ENCODE measurements at regions not wholly inside any gene's neighbourhood (a gene's known extent, or its start where the extent isn't known, plus 50 kb on each side); places are given as distances from the start of the nearest gene placed in this dataset.

GRCh38 chr12:60437297-60437696 is 841.5 kb downstream of the SLC16A7 start:
- no peaks in the 10 kb centered on the region for H3K79me2 ChIP-seq (ENCODE audit: control insufficient read depth, insufficient read depth, low read length)
- no peaks in the 10 kb centered on the region for H3K36me3 ChIP-seq (ENCODE audit: control insufficient read depth, insufficient read depth, low read length)
- no peaks in the 10 kb centered on the region for H3K9me1 ChIP-seq (ENCODE audit: control insufficient read depth, insufficient read depth, low read length)
- FAIRE-seq: no peak
- TF ChIP-seq THAP7 (CRISPR knock-in tag; IDR thresholded peaks at IDR 0.05): no peak
- TF ChIP-seq COPS2 (conservative IDR thresholded peaks at IDR 0.05): no peak
- TF ChIP-seq SP2 (IDR thresholded peaks at IDR 0.05; ENCODE audit: extremely low read depth, low read depth, low read length, poor library complexity, severe bottlenecking): no peak
- TF ChIP-seq CHD4 (IDR thresholded peaks at IDR 0.05; ENCODE audit: insufficient read depth, insufficient replicate concordance, low read depth, low read length, poor library complexity, severe bottlenecking): no peak
- TF ChIP-seq RBM14 (IDR thresholded peaks at IDR 0.05; ENCODE audit: borderline replicate concordance, insufficient read depth, low read depth, low read length): no peak
- TF ChIP-seq, protein P1, sequence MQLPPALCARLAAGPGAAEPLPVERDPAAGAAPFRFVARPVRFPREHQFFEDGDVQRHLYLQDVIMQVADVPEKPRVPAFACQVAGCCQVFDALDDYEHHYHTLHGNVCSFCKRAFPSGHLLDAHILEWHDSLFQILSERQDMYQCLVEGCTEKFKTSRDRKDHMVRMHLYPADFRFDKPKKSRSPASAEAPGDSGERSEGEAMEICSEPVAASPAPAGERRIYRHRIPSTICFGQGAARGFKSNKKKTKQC (CRISPR knock-in tag; IDR thresholded peaks at IDR 0.05): no peak
- no peak for TF ChIP-seq NR2C2 (CRISPR knock-in tag; IDR thresholded peaks at IDR 0.05)
- TF ChIP-seq NR2C2 (tag; IDR thresholded peaks at IDR 0.05): no peak
- TF ChIP-seq, protein P2, sequence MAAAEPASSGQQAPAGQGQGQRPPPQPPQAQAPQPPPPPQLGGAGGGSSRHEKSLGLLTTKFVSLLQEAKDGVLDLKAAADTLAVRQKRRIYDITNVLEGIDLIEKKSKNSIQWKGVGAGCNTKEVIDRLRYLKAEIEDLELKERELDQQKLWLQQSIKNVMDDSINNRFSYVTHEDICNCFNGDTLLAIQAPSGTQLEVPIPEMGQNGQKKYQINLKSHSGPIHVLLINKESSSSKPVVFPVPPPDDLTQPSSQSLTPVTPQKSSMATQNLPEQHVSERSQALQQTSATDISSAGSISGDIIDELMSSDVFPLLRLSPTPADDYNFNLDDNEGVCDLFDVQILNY (CRISPR knock-in tag; IDR thresholded peaks at IDR 0.05): no peak
- TF ChIP-seq ZNF445 (CRISPR knock-in tag; IDR thresholded peaks at IDR 0.05; ENCODE audit: low read depth): no peak
- no peak for TF ChIP-seq NBN (IDR thresholded peaks at IDR 0.05; ENCODE audit: low read depth)
- in situ Hi-C loops (cut with MboI): no loop called here
- ChIA-PET POLR2A (no interaction called here), CTCF (ENCODE audit: low intra/inter-chr PET ratio) (no interaction called here)
- no peaks in the 10 kb centered on the region for H3K4me1 ChIP-seq (replicated peaks in 1 of 2; ENCODE audit: control insufficient read depth in 2 of 2, insufficient read depth in 2 of 2, low read length in 2 of 2)
- ATAC-seq: no peak
- H3K9me3 ChIP-seq (replicated peaks; ENCODE audit: control insufficient read depth, insufficient read depth, low read depth, low read length): no peaks in the 10 kb centered on the region
- no TSS peak for BruUV-seq (replicated peaks)
- H4K20me1 ChIP-seq (replicated peaks; ENCODE audit: control insufficient read depth, insufficient read depth, low read length): no peaks in the 10 kb centered on the region
- H3K27me3 ChIP-seq (ENCODE audit: control insufficient read depth in 2 of 2, insufficient read depth in 2 of 2, low read length in 2 of 2): no peaks in the 10 kb centered on the region
- no peak overlapping the region for H3K27ac ChIP-seq (ENCODE audit: extremely low read depth, low read depth, low read length)
- H3K4me3 ChIP-seq: no peak overlapping the region
- no peak overlapping the region for H3K9ac ChIP-seq (ENCODE audit: insufficient read depth in 1 of 2, low read depth in 2 of 2, low read length in 2 of 2)
- WGBS (ENCODE audit: insufficient coverage, low coverage, missing lambda C conversion rate): 0% methylated on average over 1 of the region's 1 CpG
- no peak overlapping the region for H3K4me2 ChIP-seq (ENCODE audit: insufficient read depth, low read length)
- no peak overlapping the region for H2AFZ ChIP-seq (ENCODE audit: low read depth, low read length)
- DNase-seq (ENCODE audit: extremely low read depth in 1 of 4, low spot score in 3 of 4): no peak
- intact Hi-C loops (cut with micrococcal nuclease): no loop called here

Measured in K562 (cell line).